Thyroid gland (tissue), 4 donors: ENCODE measurements at regions not wholly inside any gene's neighbourhood (a gene's known extent, or its start where the extent isn't known, plus 50 kb on each side); places are given as distances from the start of the nearest gene placed in this dataset.

Experiments
- POLR2A ChIP-seq, 2 donors: fragments of 450-650 bp; IDR thresholded peaks; one replicate each; pipeline ENCODE4 v1.6.1; 2017; ENCODE audit warnings: antibody characterized with exemption in 2 of 2, mild to moderate bottlenecking in 2 of 2, moderate library complexity in 1 of 2
- TF ChIP-seq, protein P1 (sequence below), 6 experiments: fragments of 200-600 bp in 3 of 6; fragments of 450-650 bp in 3 of 6; sonication (generic) in 3 of 6; IDR thresholded peaks; one replicate each; pipeline ENCODE4 v1.5.1; 2016 to 2019; ENCODE audit warnings: antibody characterized with exemption in 6 of 6, mild to moderate bottlenecking in 2 of 6, inconsistent platforms in 1 of 6, moderate library complexity in 1 of 6

DNA sequence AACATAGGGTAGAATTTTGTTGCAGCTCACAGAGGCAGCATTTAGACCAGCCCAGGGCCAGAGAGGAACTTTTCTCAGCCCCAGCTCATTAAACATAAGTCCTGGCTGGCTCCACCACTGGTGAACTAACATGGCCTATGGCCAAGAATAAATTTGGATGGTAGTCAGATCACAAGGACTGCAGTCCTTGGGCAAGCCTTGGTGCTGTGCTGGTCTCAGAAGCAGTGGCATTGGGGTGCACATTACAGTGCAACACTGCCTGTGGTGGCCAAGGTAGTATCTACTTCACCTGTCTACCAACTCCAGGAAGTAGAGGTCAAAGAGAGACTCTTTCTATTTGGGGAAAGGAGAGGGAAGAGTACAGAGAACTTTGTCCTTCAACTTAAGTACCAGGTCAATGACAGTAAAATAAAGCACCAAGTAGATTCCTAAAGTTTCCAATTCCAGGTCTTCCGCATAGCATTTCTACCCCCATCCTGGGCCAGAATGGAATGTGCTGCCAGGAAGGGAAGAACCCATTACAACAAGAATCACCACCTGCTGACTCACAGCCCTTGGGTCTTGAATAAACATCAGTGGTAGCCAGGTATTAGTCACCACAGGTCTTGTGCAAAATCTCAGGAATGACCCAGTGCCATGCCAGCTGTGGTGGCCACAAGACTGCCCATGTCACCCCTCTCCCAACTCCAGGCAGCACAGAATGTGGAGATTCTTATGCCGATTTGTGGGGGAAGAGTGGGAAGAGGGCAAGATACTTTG is 155.4 kb upstream of the FSIP2 start:
- TF ChIP-seq POLR2A (IDR thresholded peaks at IDR 0.05): no peak
- TF ChIP-seq, protein P1, sequence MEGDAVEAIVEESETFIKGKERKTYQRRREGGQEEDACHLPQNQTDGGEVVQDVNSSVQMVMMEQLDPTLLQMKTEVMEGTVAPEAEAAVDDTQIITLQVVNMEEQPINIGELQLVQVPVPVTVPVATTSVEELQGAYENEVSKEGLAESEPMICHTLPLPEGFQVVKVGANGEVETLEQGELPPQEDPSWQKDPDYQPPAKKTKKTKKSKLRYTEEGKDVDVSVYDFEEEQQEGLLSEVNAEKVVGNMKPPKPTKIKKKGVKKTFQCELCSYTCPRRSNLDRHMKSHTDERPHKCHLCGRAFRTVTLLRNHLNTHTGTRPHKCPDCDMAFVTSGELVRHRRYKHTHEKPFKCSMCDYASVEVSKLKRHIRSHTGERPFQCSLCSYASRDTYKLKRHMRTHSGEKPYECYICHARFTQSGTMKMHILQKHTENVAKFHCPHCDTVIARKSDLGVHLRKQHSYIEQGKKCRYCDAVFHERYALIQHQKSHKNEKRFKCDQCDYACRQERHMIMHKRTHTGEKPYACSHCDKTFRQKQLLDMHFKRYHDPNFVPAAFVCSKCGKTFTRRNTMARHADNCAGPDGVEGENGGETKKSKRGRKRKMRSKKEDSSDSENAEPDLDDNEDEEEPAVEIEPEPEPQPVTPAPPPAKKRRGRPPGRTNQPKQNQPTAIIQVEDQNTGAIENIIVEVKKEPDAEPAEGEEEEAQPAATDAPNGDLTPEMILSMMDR (IDR thresholded peaks at IDR 0.05): no peak
